ENCODE measurements at regions not wholly inside any gene's neighbourhood (a gene's known extent, or its start where the extent isn't known, plus 50 kb on each side); places are given as distances from the start of the nearest gene placed in this dataset.

- Histone ChIP-seq H3K27ac (ENCODE audit: low read depth in 1 of 2, low read length in 2 of 2) (no peak overlapping the region), H3K4me1 (ENCODE audit: control insufficient read depth in 4 of 4, insufficient read depth in 4 of 4, low read length in 3 of 4) (no peaks in the 10 kb centered on the region), H3K9me3 (ENCODE audit: control insufficient read depth in 4 of 4, low read length in 3 of 4) (no peaks in the 10 kb centered on the region), H3K4me3 (ENCODE audit: low read depth in 1 of 3, low read length in 3 of 3) (no peak overlapping the region), H3K9ac (ENCODE audit: low read depth in 1 of 2, low read length in 2 of 2) (no peak overlapping the region), H3K36me3 (ENCODE audit: control insufficient read depth in 4 of 4, insufficient read depth in 3 of 4, low read depth in 1 of 4, low read length in 3 of 4) (no peaks in the 10 kb centered on the region), H3K27me3 (ENCODE audit: control insufficient read depth in 4 of 4, insufficient read depth in 4 of 4, low read length in 3 of 4) (no peaks in the 10 kb centered on the region)
- 75% methylated on average over 10 of the region's 10 CpGs for WGBS
- TF ChIP-seq ATF3 (IDR thresholded peaks at IDR 0.05) (no peak), NR2F2 (IDR thresholded peaks at IDR 0.05) (no peak), SP1 (IDR thresholded peaks at IDR 0.05) (no peak), ZBTB33 (IDR thresholded peaks at IDR 0.05) (no peak), RAD21 (IDR thresholded peaks at IDR 0.05) (no peak), RXRA (IDR thresholded peaks at IDR 0.05) (no peak), TAF1 (conservative IDR thresholded peaks at IDR 0.05) (no peak), JUND (IDR thresholded peaks at IDR 0.05) (no peak)
- TF ChIP-seq, protein P1, sequence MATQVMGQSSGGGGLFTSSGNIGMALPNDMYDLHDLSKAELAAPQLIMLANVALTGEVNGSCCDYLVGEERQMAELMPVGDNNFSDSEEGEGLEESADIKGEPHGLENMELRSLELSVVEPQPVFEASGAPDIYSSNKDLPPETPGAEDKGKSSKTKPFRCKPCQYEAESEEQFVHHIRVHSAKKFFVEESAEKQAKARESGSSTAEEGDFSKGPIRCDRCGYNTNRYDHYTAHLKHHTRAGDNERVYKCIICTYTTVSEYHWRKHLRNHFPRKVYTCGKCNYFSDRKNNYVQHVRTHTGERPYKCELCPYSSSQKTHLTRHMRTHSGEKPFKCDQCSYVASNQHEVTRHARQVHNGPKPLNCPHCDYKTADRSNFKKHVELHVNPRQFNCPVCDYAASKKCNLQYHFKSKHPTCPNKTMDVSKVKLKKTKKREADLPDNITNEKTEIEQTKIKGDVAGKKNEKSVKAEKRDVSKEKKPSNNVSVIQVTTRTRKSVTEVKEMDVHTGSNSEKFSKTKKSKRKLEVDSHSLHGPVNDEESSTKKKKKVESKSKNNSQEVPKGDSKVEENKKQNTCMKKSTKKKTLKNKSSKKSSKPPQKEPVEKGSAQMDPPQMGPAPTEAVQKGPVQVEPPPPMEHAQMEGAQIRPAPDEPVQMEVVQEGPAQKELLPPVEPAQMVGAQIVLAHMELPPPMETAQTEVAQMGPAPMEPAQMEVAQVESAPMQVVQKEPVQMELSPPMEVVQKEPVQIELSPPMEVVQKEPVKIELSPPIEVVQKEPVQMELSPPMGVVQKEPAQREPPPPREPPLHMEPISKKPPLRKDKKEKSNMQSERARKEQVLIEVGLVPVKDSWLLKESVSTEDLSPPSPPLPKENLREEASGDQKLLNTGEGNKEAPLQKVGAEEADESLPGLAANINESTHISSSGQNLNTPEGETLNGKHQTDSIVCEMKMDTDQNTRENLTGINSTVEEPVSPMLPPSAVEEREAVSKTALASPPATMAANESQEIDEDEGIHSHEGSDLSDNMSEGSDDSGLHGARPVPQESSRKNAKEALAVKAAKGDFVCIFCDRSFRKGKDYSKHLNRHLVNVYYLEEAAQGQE (IDR thresholded peaks at IDR 0.05), result no peak
- no peak for DNase-seq (ENCODE audit: low spot score)
Measured at GRCh38 chr7:26587536-26587935, 276.9 kb downstream of the SKAP2 start.

GRCh38 chr7:26588511-26588910, 275.9 kb downstream of the SKAP2 start:
- Histone ChIP-seq H3K36me3 (ENCODE audit: control insufficient read depth in 4 of 4, insufficient read depth in 3 of 4, low read depth in 1 of 4, low read length in 3 of 4) (no peaks in the 10 kb centered on the region), H3K27ac (ENCODE audit: low read depth in 1 of 2, low read length in 2 of 2) (no peak overlapping the region), H3K4me3 (ENCODE audit: low read depth in 1 of 3, low read length in 3 of 3) (no peak overlapping the region), H3K9ac (ENCODE audit: low read depth in 1 of 2, low read length in 2 of 2) (no peak overlapping the region), H3K4me1 (ENCODE audit: control insufficient read depth in 4 of 4, insufficient read depth in 4 of 4, low read length in 3 of 4) (no peaks in the 10 kb centered on the region), H3K9me3 (ENCODE audit: control insufficient read depth in 4 of 4, low read length in 3 of 4) (no peaks in the 10 kb centered on the region), H3K27me3 (ENCODE audit: control insufficient read depth in 4 of 4, insufficient read depth in 4 of 4, low read length in 3 of 4) (no peaks in the 10 kb centered on the region)
- TF ChIP-seq GABPA (IDR thresholded peaks at IDR 0.05 in 1 of 2, conservative IDR thresholded peaks at IDR 0.05 in 1 of 2) (no peak), NR2F2 (IDR thresholded peaks at IDR 0.05) (no peak), HNF4A (conservative IDR thresholded peaks at IDR 0.05) (no peak), SP1 (IDR thresholded peaks at IDR 0.05) (no peak)
- TF ChIP-seq, protein P2, sequence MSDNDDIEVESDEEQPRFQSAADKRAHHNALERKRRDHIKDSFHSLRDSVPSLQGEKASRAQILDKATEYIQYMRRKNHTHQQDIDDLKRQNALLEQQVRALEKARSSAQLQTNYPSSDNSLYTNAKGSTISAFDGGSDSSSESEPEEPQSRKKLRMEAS (IDR thresholded peaks at IDR 0.05), result no peak
- TF ChIP-seq, protein P1 (IDR thresholded peaks at IDR 0.05), result no peak
- 65% methylated on average over 1 of the region's 1 CpG for WGBS
- no peak for DNase-seq (ENCODE audit: low spot score)
